Stimulated activated CD4-positive, alpha-beta T cell treated with anti-CD3 and anti-CD28 coated beads, Interleukin-2, amount 100 ng/mL, for 24 hours (primary cell): ENCODE measurements at regions not wholly inside any gene's neighbourhood (a gene's known extent, or its start where the extent isn't known, plus 50 kb on each side); places are given as distances from the start of the nearest gene placed in this dataset.
"Not testable (repeated sequence)": the region's sequence is repeated elsewhere in the genome, so short reads cannot be mapped to it uniquely, and the experiment has no call there.

Experiments
- DNase-seq, 2 donors: peaks; one replicate each; pipeline ENCODE4 v3.0.0-alpha.2; 2020

- no peak for DNase-seq
Measured at GRCh38 chr16:52785653-52786052, 238.7 kb upstream of the TOX3 start.

DNA sequence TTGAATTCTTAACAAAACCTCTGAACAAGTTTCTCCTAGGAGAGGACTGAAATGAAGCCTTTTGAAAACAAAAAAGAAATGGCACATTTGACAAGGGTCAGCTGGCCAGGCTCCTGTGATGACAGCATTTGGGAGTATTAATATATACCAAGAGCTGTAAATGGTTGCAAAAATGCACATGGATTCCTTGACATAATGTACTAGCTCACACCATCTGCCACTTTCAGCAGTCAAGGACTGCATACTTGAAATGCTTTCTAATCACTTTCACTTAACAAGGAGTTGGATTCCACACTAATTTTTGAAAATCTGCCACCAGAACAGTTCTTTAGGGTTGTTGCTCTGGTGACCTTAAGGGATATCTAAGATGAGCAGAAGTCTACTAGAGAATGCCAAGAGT lies 236.7 kb upstream of the TOX3 start:
- no peak for DNase-seq

- DNase-seq, result no peak
Measured at GRCh38 chr16:52781005-52781630, 234.2 kb upstream of the TOX3 start.

GRCh38 chr16:52773026-52773425 lies 226.1 kb upstream of the TOX3 start:
- no peak for DNase-seq

DNA sequence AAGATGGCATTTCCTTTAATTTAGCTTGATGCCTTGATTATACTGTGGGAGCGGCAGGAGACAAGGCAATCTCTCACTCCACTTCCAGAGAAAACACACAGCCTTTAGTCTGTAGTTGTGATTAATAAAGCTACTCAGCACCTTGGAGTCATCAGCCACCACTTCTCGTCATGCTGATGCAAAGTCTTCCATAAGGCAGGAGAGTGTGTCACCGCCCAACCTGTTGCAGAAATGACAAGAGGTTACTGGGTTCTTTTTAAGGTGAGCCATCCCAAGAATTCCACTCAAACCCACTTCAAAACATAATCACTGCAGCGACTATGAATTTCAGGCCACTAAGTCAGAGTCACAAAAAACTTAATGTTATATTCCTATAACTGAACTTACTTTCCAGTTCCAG lies 223.9 kb upstream of the TOX3 start:
- no peak for DNase-seq

DNA sequence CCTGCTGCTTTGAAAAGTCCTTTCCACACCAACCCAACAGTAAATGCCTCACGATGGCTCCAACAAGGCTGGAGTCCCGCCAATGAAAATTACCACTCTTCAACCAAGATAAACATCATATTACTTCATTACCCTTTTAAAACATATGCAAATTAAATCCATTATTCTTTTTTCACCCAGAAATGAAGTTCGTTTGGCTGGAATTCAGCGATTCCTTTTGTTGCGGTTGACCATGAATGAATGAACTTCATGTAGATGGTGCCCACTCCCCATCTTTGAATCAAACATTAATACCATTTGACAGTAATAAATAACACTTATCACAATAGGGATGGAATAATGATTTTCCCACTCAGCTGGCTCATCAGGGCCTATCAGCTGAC lies 211.5 kb upstream of the TOX3 start:
- DNase-seq, result no peak

DNA sequence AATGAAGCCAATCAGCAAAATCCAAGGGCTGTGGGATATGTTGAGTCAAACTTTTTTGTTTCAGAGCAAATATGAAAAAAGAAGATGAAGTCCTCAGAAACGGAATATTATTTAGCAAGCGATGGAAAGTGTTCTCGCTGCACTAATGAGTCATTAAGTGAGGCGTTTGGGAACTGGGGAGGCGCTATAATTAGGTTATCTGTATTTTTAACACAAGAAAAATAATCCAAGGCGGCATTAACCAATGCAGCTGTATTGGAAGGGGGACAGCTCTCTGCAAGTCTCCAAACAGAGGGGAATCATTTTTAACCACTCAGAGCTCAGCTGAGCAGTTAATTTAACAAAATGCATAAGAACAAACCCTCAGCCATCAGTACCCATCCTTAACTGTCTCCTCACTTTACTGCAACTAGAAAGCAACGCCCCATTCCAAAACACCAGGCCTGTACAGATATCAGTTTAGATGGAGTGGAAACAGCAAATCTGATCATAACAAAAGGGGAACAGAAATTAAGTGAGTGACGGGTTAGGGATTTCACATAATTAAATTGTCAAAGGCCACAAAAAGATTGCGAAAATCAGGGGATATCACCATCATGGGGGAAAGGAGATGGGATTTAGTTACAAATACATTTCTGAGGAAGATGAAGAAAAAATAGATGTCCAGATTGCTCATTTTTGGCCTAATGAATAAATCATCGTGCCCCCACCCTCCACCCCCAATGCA lies 211.0 kb upstream of the TOX3 start:
- no peak for DNase-seq

DNA sequence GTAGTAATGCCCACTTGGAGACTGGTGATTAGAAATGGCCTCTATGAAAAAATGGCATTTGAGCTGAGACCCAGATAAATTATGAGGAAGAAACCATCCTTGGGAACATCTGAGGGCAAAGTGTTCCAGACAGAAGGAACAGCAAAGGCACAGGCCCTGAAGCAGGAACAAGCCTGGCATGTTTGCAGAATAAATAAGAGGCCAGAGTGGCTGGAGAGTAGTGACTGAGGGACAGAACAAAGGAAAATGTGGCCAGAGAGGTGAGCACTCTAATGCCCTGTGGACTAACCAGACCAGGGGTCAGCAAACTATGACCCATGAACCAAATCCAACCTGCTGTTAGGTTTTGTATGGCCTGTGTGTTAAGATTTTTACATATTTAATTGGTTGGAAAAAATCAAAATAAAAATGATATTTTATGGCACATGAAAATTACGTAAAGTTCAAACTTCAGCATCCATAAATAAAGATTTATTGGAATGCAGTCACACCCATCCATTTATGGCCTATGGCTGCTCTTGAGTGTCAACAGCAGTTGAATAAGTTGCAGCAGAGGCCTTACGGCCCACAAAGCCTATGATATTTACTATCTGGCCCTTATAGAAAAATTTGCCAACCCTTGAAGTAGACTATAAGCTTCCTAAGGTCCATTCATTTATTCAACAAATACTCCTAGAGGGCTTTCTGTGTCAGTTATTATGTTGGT lies 210.0 kb upstream of the TOX3 start:
- no peak for DNase-seq

DNA sequence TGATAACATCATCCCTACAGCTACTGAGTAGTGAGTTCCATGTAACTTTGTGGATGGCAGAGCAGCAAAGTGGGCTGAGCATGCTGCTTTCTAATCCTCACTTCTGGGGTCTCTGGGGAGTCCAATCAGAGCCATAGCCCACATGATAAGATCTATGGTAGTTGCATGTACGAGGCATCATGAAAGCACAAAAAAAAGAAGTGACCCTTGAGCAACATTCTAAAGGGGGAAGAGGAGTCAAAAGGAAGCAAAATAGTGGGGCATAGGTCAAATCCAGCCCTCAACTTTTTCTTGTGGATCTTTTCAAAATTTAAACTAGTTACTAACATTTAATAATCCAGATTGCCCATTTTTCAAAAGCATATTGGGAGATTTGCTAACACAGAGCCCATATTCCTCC lies 208.5 kb upstream of the TOX3 start:
- DNase-seq, result no peak

- no peak for DNase-seq
Measured at GRCh38 chr16:52751035-52751434, 204.1 kb upstream of the TOX3 start.

DNA sequence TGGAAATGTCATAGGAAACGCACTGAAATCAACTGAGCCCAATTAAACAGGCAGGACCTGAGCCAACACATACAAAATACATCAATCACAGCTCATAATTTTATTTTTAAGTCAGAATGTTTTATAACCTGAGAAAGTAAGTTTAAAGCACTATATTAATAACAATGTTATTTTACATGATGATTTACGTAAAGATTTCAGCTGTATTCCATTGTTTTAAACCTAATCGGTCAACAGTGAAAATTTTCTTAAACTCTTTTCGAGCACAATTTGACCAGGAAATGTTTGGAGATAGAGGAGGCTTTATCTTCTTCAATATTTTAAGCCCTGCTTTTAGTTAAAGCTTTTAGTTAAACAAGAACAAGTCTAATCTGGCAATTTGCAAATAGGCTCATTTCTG lies 201.8 kb upstream of the TOX3 start:
- DNase-seq, result no peak

- DNase-seq, result no peak
Measured at GRCh38 chr16:52747088-52747595, 200.2 kb upstream of the TOX3 start.

- DNase-seq, result no peak
Measured at GRCh38 chr16:52743707-52744106, 196.8 kb upstream of the TOX3 start.

DNA sequence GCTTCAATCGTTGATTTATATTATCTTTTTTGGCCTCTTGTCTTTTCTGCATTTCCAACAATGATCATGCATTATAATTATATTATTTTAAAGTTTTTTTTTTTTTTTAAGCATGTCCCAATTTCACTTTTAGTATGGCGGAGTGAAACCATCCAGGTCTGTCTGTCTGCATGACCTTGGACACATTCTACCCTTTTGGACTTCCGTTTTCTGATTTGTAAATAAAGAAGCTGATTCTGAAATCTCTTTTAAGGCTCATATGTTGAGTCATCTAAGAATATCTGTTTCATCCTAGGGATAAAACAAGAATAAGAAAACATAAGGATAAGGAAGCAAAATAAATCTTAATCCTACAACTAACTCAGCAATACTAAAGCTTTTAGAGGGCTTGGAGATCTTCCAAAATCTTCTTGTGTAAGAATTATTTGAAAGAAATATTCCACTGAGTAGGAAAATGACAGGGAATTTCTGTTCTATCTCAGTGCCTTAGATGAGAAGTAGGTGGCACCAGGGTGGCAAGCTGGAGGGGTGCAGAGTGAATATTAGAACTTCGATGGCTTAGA lies 195.7 kb upstream of the TOX3 start:
- no peak for DNase-seq

DNA sequence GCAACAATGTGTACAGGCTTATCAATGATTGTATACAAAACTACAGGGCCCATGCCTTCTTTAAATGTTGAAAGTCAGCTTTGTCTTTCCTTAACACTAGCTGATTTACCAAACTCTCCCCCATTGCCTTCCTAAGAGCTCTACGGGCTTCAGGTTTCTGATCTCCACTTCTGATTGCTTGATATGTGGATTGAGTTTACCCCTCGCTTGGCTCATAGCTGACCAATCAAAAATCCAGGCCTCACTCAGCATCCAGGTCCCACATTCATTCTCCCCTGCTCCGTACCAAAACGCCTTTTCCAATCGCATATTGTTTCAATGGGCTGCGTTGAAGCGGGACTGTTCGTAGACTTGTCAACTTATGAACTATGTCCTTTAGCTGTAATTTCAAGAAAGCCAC lies 195.1 kb upstream of the TOX3 start:
- DNase-seq, result no peak

GRCh38 chr16:52741351-52741750 lies 194.4 kb upstream of the TOX3 start:
- no peak for DNase-seq

DNA sequence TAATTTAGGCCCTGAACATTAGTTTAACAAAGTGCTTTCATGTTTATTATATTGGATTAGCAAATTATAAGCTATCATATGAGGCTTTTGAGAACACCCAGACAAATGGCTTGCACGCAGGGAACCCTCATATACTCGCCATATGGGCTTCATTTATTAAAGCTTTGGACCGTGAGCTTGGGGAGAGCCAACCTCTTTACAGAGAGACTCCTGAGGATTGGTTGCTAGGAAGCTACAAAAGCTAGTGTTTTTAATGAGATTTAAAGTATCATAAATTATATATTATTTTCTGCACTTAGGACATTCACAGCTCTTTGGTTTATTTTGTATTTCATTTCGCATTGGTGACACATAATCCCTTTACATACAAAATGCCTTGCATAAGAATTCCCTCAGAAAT lies 193.8 kb upstream of the TOX3 start:
- DNase-seq, result no peak

DNA sequence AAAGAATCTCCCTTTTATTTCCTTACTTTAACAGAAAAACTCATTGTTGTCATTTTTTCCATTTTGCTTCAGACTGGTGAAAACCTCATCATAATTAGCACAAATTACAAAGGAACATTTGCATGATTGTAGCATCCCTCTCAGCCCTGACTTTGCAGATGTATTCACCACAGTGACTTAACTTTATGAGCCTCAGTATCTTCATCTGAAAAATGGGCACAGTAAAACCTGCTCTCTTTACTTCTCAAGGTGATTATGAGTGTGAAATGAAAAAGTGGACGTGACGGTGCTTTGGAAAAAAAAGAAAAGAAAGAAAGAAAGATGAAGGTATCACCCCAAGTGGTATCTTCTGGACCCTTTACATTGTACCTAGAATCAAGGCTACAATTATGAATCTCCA lies 193.4 kb upstream of the TOX3 start:
- no peak for DNase-seq

DNA sequence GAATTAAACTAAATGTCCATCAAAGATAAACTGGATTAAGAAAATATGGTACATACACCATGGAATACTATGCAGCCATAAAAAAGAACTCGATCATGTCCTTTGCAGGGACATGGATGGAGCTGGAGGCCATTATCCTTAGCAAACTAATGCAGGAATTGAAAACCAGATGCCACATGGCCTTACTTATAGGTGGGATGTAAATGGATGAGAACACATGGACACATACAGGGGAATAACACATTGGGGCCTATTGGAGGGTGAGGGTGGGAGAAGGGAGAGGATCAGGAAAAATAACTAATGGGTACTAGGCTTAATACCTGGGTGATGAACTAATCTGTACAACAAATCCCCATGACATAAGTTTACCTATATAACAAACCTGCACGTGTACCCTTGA lies 192.0 kb upstream of the TOX3 start:
- DNase-seq, result not testable (repeated sequence)

GRCh38 chr16:52731219-52731875 lies 184.4 kb upstream of the TOX3 start:
- DNase-seq, result no peak

DNA sequence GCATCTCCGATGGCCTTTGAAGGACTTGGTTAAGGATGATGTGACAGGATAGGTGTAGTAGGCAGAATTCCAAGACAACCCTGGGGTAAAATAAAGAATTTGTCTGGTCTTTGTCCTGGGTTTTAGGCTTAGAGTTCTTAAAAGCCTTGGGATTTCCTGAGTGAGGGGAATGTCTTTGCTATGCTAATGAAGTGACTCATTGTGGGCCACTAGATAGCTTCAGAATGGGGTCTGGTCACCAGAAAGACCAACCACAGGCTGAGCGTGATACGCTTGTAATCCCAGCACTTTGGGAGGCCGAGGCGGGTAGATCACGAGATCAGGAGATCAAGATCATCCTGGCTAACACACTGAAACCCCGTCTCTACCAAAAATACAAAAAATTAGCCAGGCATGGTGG lies 182.8 kb upstream of the TOX3 start:
- DNase-seq, result no peak

DNA sequence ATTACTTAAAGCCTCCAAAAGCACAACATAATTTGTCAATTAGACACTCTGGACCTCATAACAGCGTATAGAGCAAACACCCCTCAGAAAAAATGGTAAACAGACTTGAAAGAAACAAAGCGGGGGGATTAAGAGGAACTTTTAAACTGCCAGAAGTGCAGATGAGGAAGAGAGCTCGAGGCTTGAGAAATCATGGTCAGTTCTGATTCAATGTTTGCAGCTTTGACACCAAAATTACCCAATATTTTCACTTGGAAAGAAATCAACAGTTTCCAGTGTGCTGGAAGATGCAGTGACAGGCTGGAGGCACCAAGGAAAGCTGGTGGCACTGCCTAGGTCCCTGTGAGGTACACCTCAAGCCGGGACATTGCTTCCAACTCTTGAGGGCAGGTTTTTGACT lies 180.9 kb upstream of the TOX3 start:
- DNase-seq, result no peak

- DNase-seq, result no peak
Measured at GRCh38 chr16:52727441-52727840, 180.5 kb upstream of the TOX3 start.
